Heart right ventricle (tissue), 16 donors: ENCODE measurements at regions not wholly inside any gene's neighbourhood (a gene's known extent, or its start where the extent isn't known, plus 50 kb on each side); places are given as distances from the start of the nearest gene placed in this dataset.

ENCODE experiments used
- ATAC-seq, 8 donors: fragments of 200-7000 bp; cut with Tn5 transposase; one replicate each; pipeline ENCODE4 v1.9.1; 2020; ENCODE audit warnings: mild to moderate bottlenecking in 8 of 8, moderate library complexity in 8 of 8, moderate number of reproducible peaks in 1 of 8
- DNase-seq, 2 donors: peaks; one replicate each; pipeline ENCODE4 v3.0.0-alpha.2; 2020
- H3K27ac ChIP-seq, 10 donors: fragments of 200-600 bp; sonication (generic) in 2 of 10; one replicate each; pipeline versions ENCODE4 v1.5.0 to v1.8.0; 2020 to 2022; ENCODE audit warnings: mild to moderate bottlenecking in 3 of 10
- H3K27me3 ChIP-seq, 7 donors: fragments of 200-600 bp; one replicate each; pipeline ENCODE4 v1.8.0; 2021 to 2022; ENCODE audit warnings: mild to moderate bottlenecking in 2 of 7
- H3K36me3 ChIP-seq, 9 donors: fragments of 200-600 bp; sonication (generic) in 1 of 9; one replicate each; pipeline versions ENCODE4 v1.5.0 to v1.8.0; 2020 to 2022; ENCODE audit warnings: mild to moderate bottlenecking in 2 of 9
- H3K4me1 ChIP-seq, 9 donors: fragments of 200-600 bp; sonication (generic) in 1 of 9; one replicate each; pipeline versions ENCODE4 v1.5.0 to v1.8.0; 2020 to 2022; ENCODE audit warnings: mild to moderate bottlenecking in 4 of 9
- H3K4me3 ChIP-seq, 10 donors: fragments of 200-600 bp; sonication (generic) in 2 of 10; one replicate each; pipeline versions ENCODE4 v1.5.0 to v1.8.0; 2020 to 2022; ENCODE audit warnings: mild to moderate bottlenecking in 7 of 10, moderate library complexity in 2 of 10
- H3K9me3 ChIP-seq, 11 donors: fragments of 200-600 bp in 10 of 11; sonication (generic) in 2 of 11; one replicate each; pipeline versions ENCODE4 v1.5.0 to v1.8.0; 2013 to 2022; ENCODE audit warnings: mild to moderate bottlenecking in 2 of 11, control low read depth in 1 of 11, moderate library complexity in 1 of 11
- WGBS, 2 donors: extraction: QIAGEN DNeasy Blood & Tissue Kit; methylation state at CpG; one replicate each; pipeline ENCODE4 v1.1.7; 2013; ENCODE audit warnings: inconsistent platforms in 1 of 2; 5-methylcytosine and 5-hydroxymethylcytosine counted together
- intact Hi-C, 10 donors: fragments of 100-400 bp; cut with DNase I; formaldehyde crosslinking; loops; one replicate each; pipeline versions ENCODE4 v1.11.1 to v1.14.2; 2022
- TF ChIP-seq, protein P1 (sequence below), 9 donors: fragments of 200-600 bp; sonication (generic) in 2 of 9; IDR thresholded peaks; one replicate each; pipeline versions ENCODE4 v1.5.0 to v1.8.0; 2021 to 2022; ENCODE audit warnings: antibody characterized with exemption in 9 of 9, mild to moderate bottlenecking in 5 of 9, moderate library complexity in 1 of 9
- donor health status: Arrhythmogenic right ventricular cardiomyopathy.
- donor health status: ischemic (EF 13 %, LVEDD 7.1; RV severe dilation, severe dysfunction).
- donor health status: healthy with polysubstance abuse.
- donor health status: DM: no; HTN: yes; CAD: no.
- donor health status: DM: no; HTN: no; CAD: no.
- donor health status: ischemic (EF 25% LVEDD 6.9; RV normal size, moderate dysfunction).
- donor health status: ischemic (EF 25% LVEDD 5.7; RV mildly dilated, moderate dysfunction).
- donor health status: healthy.
- donor health status: DM: yes; HTN: yes; CAD: no.
- donor health status: Ischemic cardiomyopathy.
- donor health status: ischemic (EF 35%, LVEDD 5.7; RV mildly dilated, moderate dysfunction).
- donor health status: nonischemic (EF 11% LVEDD 7.7; RV severe dilation, severe dysfunction).
- donor health status: DM: yes; HTN: yes; CAD: no.
- donor health status: PGD.
- donor health status: ischemic (EF 29% LVEDD 5.4; RV normal size, mild dysfunction).
- donor health status: nonischemic (EF 23%, LVEDD 6.1; RV moderate dilation, normal function).

DNA sequence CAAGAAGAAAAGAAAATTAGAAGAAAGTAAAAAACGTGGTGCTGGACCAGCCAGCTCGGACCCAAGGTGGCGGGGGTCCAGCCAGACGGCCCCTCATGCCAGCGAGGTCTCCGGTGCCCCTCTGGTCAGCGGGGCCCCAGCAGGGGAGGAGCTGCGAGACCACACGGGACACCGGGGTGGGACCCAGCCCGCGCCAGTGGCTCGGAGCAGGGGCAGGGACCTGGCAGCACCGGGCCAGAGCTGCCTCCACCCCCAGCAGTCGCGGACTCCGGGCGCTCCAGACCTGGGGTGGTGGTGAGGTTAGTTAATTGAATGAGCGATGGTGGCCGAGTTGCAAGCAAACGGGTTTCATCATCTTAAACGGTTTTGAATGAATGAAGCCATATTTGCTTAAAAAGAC is 289.9 kb upstream of the MC4R start:
- intact Hi-C loops, result no loop called here
- H3K4me1 ChIP-seq, result no peaks in the 10 kb centered on the region
- H3K9me3 ChIP-seq, result no peaks in the 10 kb centered on the region
- TF ChIP-seq, protein P1, sequence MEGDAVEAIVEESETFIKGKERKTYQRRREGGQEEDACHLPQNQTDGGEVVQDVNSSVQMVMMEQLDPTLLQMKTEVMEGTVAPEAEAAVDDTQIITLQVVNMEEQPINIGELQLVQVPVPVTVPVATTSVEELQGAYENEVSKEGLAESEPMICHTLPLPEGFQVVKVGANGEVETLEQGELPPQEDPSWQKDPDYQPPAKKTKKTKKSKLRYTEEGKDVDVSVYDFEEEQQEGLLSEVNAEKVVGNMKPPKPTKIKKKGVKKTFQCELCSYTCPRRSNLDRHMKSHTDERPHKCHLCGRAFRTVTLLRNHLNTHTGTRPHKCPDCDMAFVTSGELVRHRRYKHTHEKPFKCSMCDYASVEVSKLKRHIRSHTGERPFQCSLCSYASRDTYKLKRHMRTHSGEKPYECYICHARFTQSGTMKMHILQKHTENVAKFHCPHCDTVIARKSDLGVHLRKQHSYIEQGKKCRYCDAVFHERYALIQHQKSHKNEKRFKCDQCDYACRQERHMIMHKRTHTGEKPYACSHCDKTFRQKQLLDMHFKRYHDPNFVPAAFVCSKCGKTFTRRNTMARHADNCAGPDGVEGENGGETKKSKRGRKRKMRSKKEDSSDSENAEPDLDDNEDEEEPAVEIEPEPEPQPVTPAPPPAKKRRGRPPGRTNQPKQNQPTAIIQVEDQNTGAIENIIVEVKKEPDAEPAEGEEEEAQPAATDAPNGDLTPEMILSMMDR (IDR thresholded peaks at IDR 0.05), result no peak
- no peak for ATAC-seq
- WGBS, 2 donors, result 92 to 93% methylated on average over 22 of the region's 22 CpGs
- DNase-seq, result no peak
- no peak overlapping the region for H3K27ac ChIP-seq
- no peaks in the 10 kb centered on the region for H3K27me3 ChIP-seq
- H3K36me3 ChIP-seq, result no peaks in the 10 kb centered on the region
- no peak overlapping the region for H3K4me3 ChIP-seq

DNA sequence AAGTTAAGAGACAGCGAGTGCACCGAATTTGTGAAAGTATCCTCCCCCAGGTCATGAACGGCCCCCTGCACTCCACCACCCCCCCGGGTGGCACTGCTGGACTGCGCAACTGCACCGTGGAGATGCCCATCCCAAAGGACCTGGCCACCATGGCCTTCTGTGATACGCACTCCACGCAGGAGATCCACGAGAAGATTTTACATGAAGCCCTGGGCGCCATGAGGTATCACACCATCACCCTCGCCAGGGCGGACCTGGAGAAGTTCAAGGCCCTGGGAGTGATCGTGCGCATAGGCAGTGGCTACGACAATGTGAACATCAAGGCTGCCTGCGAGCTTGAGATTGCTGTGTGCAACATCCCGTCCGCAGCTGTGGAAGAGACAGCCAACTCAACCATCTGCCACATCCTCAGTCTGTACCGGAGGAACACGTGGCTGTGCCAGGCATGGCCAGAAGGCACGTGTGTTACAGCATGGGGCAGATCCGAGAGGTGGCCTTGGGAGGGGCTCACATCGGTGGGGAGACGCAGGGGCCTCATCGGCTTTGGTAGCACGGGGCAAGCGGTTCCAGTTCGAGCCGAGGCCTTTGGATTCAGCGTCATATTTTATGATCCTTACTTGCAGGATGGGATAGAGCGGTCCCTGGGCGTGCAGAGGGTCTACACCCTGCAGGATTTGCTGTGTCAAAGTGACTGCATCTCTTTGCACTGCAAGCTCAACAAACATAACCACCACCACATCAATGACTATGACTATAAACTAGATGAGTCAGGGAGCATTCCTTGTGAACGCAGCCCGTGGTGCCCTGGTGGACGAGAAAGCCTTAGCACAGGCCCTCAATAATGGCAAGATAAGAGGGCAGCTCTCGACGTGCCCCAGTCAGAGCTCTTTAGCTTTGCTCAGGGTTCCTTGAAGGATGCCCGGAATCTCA is 290.8 kb upstream of the MC4R start:
- 93% methylated on average over 38 of the region's 38 CpGs for WGBS, 2 donors
- Histone ChIP-seq H3K27ac (no peak overlapping the region), H3K36me3 (no peaks in the 10 kb centered on the region), H3K4me1 (no peaks in the 10 kb centered on the region), H3K9me3 (no peaks in the 10 kb centered on the region), H3K4me3 (no peak overlapping the region), H3K27me3 (no peaks in the 10 kb centered on the region)
- intact Hi-C loops, result no loop called here
- TF ChIP-seq, protein P1 (IDR thresholded peaks at IDR 0.05), result no peak
- no peak for ATAC-seq
- DNase-seq, result no peak

DNA sequence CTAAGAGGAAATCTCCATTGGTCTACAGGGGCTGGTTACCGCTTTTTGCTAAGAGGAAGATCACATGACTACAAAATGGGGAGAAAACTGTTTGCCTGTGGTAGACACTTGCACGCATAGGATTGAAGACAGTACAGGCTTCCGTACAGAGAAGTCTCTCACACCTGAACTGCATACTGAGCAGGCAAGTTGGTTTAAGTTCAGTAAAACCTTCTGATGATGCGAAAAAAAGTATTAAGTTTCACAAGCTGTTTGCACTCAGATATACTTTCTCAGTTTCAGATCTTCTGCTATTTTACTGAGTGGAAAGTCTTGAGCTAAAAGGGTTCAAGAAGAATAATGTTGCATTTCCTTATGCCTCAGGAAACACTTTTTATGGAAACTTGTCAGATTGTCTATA is 292.2 kb upstream of the MC4R start:
- Histone ChIP-seq H3K4me3 (no peak overlapping the region), H3K9me3 (no peaks in the 10 kb centered on the region)
- TF ChIP-seq, protein P1 (IDR thresholded peaks at IDR 0.05), result no peak

DNA sequence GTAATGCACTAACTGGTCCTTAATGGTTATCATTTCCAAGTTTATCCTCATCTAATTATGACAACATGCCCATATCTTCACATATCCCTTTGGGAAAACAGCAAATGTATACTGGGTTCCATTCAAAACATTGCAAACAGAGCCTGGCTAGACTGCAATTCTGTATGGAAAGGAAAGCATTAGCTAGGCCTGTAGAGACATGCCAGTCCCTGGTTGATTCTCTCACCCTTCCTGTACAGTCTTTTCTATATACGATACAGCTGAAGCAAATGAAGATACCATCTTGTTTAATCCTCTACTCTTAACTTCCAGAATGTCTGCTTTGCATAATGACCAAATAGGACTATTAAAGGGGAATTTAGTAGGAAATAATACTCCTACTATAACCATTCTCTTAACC is 294.4 kb upstream of the MC4R start:
- intact Hi-C loops, result no loop called here
- H3K27ac ChIP-seq, result no peak overlapping the region
- 57 to 77% methylated on average over 1 of the region's 1 CpG for WGBS, 2 donors
- H3K36me3 ChIP-seq, result no peaks in the 10 kb centered on the region
- ATAC-seq, result no peak
- no peaks in the 10 kb centered on the region for H3K9me3 ChIP-seq
- H3K4me3 ChIP-seq, result no peak overlapping the region
- H3K4me1 ChIP-seq, result no peaks in the 10 kb centered on the region
- TF ChIP-seq, protein P1 (IDR thresholded peaks at IDR 0.05), result no peak
- no peak for DNase-seq
- no peaks in the 10 kb centered on the region for H3K27me3 ChIP-seq

More for the DNA sequence above, 292.2 kb upstream of the MC4R start:
- ATAC-seq, result no peak
- H3K27me3 ChIP-seq, result no peaks in the 10 kb centered on the region
- WGBS, 2 donors, result 91 to 94% methylated on average over 4 of the region's 4 CpGs
- no peak for DNase-seq
- no peaks in the 10 kb centered on the region for H3K4me1 ChIP-seq
- intact Hi-C loops, result no loop called here
- H3K36me3 ChIP-seq, result no peaks in the 10 kb centered on the region
- H3K27ac ChIP-seq, result no peak overlapping the region
